KMS-11 (cell line): ENCODE measurements at regions not wholly inside any gene's neighbourhood (a gene's known extent, or its start where the extent isn't known, plus 50 kb on each side); places are given as distances from the start of the nearest gene placed in this dataset.

Experiments
- H2AFZ ChIP-seq: fragments of 200-600 bp; sonication (generic); 2 replicates; pipeline ENCODE4 v1.6.1; 2016; ENCODE audit warnings: antibody characterized with exemption, mixed run types, low read depth
- H3K27ac ChIP-seq: fragments of 200-600 bp; sonication (generic); 2 replicates; pipeline ENCODE4 v1.6.1; 2016; ENCODE audit warnings: mild to moderate bottlenecking, mixed run types
- H3K27me3 ChIP-seq: fragments of 200-600 bp; sonication (generic); 2 replicates; pipeline ENCODE4 v1.6.1; 2017; ENCODE audit warnings: mild to moderate bottlenecking, low read depth, mixed run types, moderate library complexity; ENCODE audit not compliant: insufficient read depth
- H3K36me3 ChIP-seq: fragments of 200-600 bp; sonication (generic); 2 replicates; pipeline ENCODE4 v1.6.1; 2017; ENCODE audit warnings: mild to moderate bottlenecking, mixed run types; ENCODE audit not compliant: insufficient read depth
- H3K4me1 ChIP-seq: fragments of 200-600 bp; sonication (generic); 2 replicates; pipeline ENCODE4 v1.6.1; 2016; ENCODE audit warnings: mild to moderate bottlenecking, low read depth, mixed run types; ENCODE audit not compliant: poor library complexity, severe bottlenecking
- H3K4me2 ChIP-seq: fragments of 200-600 bp; sonication (generic); 2 replicates; pipeline ENCODE4 v1.7.0; 2016; ENCODE audit warnings: mild to moderate bottlenecking, mixed run types
- H3K4me3 ChIP-seq: fragments of 200-600 bp; sonication (generic); IDR thresholded peaks from 2 replicates; pipeline ENCODE4 v1.6.1; 2017; ENCODE audit warnings: low read depth, low read length, mixed read lengths; ENCODE audit not compliant: insufficient read depth
- H3K79me2 ChIP-seq: fragments of 200-600 bp; sonication (generic); 2 replicates; pipeline ENCODE4 v1.6.1; 2016; ENCODE audit warnings: low read depth, mixed run types; ENCODE audit not compliant: insufficient read depth
- H3K9ac ChIP-seq: fragments of 200-600 bp; sonication (generic); 2 replicates; pipeline ENCODE4 v1.6.1; 2016; ENCODE audit warnings: mild to moderate bottlenecking, mixed run types
- H4K20me1 ChIP-seq: fragments of 200-600 bp; sonication (generic); 2 replicates; pipeline ENCODE4 v1.6.1; 2016; ENCODE audit warnings: mild to moderate bottlenecking, mixed run types; ENCODE audit not compliant: insufficient read depth
- TF ChIP-seq, protein P1 (sequence below): fragments of 200-600 bp; sonication (generic); conservative IDR thresholded peaks from 2 replicates; pipeline ENCODE4 v1.6.1; 2017; ENCODE audit warnings: low read depth, mild to moderate bottlenecking, antibody characterized with exemption, low read length, moderate library complexity, mixed read lengths

DNA sequence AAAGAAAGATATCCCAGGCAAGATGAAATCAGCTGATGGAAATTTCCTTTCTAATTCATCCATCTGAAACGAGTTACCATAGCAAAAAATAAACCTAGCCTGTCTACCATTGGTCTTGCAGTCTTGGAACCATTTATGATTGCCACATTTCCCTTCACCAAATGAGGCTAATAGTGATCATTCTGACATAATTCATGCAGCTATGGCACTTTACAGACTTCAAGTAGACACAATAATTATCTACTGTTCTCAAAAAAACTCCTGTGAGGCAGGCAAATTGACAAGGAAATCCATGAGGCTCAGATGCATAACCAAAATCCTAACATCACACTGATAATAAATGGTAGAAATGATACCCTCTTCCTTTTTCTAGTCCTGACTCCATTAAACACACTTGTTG, 1669.7 kb upstream of the LRRTM1 start:
- H4K20me1 ChIP-seq, result no peaks in the 10 kb centered on the region

DNA sequence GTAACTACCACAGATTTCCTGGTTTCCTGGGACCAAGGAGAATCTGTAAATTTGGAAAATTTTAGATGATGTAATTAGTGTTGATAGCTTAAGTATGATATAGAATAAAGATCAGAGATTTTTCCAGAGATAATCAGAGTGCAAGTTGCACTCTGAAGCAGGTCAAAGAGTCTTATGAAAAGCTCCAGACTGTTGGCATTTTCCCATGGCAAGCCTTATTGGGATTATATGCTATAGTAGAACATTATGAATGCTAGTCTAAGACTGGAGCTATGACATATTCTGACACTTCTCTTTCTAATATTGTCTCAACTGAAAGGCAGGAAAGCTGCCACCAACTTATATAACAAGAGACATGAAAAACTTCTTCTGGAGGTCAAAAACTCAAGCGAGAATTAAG, 1638.3 kb upstream of the LRRTM1 start:
- Histone ChIP-seq H4K20me1 (no peaks in the 10 kb centered on the region), H3K27ac (no peak overlapping the region), H3K4me3 (no peak overlapping the region), H3K4me2 (no peak overlapping the region), H3K4me1 (peaks cover 4% of the 10 kb centered on the region), H3K36me3 (no peaks in the 10 kb centered on the region), H2AFZ (no peak overlapping the region), H3K79me2 (no peaks in the 10 kb centered on the region), H3K27me3 (no peaks in the 10 kb centered on the region), H3K9ac (no peak overlapping the region)
- TF ChIP-seq, protein P1, sequence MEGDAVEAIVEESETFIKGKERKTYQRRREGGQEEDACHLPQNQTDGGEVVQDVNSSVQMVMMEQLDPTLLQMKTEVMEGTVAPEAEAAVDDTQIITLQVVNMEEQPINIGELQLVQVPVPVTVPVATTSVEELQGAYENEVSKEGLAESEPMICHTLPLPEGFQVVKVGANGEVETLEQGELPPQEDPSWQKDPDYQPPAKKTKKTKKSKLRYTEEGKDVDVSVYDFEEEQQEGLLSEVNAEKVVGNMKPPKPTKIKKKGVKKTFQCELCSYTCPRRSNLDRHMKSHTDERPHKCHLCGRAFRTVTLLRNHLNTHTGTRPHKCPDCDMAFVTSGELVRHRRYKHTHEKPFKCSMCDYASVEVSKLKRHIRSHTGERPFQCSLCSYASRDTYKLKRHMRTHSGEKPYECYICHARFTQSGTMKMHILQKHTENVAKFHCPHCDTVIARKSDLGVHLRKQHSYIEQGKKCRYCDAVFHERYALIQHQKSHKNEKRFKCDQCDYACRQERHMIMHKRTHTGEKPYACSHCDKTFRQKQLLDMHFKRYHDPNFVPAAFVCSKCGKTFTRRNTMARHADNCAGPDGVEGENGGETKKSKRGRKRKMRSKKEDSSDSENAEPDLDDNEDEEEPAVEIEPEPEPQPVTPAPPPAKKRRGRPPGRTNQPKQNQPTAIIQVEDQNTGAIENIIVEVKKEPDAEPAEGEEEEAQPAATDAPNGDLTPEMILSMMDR, result no peak

More for the DNA sequence above, 1669.7 kb upstream of the LRRTM1 start:
- Histone ChIP-seq H3K4me3 (no peak overlapping the region), H3K36me3 (no peaks in the 10 kb centered on the region), H3K4me2 (no peak overlapping the region), H3K4me1 (no peaks in the 10 kb centered on the region), H3K79me2 (no peaks in the 10 kb centered on the region), H3K27ac (no peak overlapping the region), H2AFZ (no peak overlapping the region), H3K27me3 (no peaks in the 10 kb centered on the region), H3K9ac (no peak overlapping the region)
- TF ChIP-seq, protein P1, result no peak

DNA sequence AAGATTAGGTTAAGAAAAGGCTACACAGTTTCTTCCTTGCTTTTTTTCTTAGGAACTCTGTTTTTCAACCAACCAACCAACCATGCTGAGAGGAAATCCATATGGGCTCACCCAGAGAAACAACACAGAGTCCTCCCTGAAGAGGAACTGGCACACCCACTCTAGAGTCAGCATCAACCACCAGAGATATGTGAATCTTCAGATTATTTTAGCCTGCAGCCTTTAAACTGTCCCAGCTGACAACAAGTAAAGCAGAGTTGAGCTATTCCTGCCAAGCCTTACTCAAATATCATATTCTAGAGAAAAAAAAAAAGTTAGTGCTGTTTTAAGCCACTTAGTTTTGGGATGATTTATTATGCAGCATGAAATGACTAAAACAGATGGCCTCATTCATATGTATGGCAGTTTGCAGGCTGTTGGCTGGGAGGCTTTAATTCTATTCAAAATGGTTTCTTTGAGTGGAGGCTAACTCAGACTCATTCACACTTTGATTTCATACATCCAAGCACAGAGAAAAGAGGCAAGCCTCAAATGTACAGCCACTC, 1637.7 kb upstream of the LRRTM1 start:
- Histone ChIP-seq H3K9ac (no peak overlapping the region), H3K27ac (no peak overlapping the region), H3K4me3 (no peak overlapping the region), H4K20me1 (no peaks in the 10 kb centered on the region), H3K36me3 (no peaks in the 10 kb centered on the region), H3K79me2 (no peaks in the 10 kb centered on the region), H2AFZ (no peak overlapping the region), H3K4me1 (peaks cover 10% of the 10 kb centered on the region), H3K27me3 (no peaks in the 10 kb centered on the region), H3K4me2 (no peak overlapping the region)
- TF ChIP-seq, protein P1, result no peak

DNA sequence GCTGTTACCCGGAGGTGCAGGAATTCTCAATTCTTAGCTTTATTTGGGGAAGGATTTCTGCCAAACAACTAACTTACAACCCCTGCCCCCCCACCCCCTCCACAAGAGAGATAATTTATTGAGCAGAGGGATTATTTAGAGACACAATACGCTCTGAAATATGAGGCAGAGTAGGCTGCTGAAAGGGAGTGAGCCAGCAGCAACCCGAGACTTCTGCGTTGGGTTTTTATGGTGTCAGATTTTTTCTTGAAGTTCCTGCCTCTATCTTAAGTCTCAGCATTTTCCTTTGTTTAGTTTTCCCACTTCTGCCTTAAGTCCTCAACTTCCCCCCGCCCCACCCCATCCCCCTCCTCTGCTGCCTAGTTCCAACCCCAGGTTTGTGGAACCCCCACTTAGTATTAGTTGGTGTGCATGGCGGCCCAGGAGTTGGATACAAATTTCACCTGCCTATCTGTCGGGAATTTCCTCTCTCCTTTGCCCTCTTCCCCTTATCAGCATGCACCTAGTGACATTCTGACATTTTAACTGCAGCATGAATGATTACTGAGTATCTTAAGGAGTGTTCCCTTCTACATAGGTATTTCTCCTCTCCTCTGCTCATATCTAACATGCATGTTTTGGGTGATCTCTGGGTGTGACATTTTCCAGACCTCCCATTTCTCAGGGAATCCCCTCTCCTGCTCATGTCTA, 1635.9 kb upstream of the LRRTM1 start:
- H3K27ac ChIP-seq, result no peak overlapping the region
- TF ChIP-seq, protein P1, result no peak
- no peaks in the 10 kb centered on the region for H3K27me3 ChIP-seq

More for the DNA sequence above, 1635.9 kb upstream of the LRRTM1 start:
- no peak overlapping the region for H2AFZ ChIP-seq
- no peaks in the 10 kb centered on the region for H3K79me2 ChIP-seq
- no peak overlapping the region for H3K9ac ChIP-seq
- H3K4me2 ChIP-seq, result no peak overlapping the region
- peaks cover 10% of the 10 kb centered on the region for H3K4me1 ChIP-seq
- H3K36me3 ChIP-seq, result no peaks in the 10 kb centered on the region
- H4K20me1 ChIP-seq, result no peaks in the 10 kb centered on the region
- H3K4me3 ChIP-seq, result no peak overlapping the region
